Adipose tissue (tissue), 3 donors: ENCODE measurements at regions not wholly inside any gene's neighbourhood (a gene's known extent, or its start where the extent isn't known, plus 50 kb on each side); places are given as distances from the start of the nearest gene placed in this dataset.

ENCODE experiments used
- H3K27ac ChIP-seq: one replicate; pipeline ENCODE4 v1.5.1; 2013; ENCODE audit warnings: low read depth, low read length
- WGBS, 3 donors: extraction: QIAGEN DNeasy Blood & Tissue Kit; methylation state at CpG; one replicate each; pipeline ENCODE4 v1.1.7; 2013; 5-methylcytosine and 5-hydroxymethylcytosine counted together
- donor health status: healthy with polysubstance abuse.
- donor health status: Bipolar disorder and iron deficiency.
- donor health status: healthy.

DNA sequence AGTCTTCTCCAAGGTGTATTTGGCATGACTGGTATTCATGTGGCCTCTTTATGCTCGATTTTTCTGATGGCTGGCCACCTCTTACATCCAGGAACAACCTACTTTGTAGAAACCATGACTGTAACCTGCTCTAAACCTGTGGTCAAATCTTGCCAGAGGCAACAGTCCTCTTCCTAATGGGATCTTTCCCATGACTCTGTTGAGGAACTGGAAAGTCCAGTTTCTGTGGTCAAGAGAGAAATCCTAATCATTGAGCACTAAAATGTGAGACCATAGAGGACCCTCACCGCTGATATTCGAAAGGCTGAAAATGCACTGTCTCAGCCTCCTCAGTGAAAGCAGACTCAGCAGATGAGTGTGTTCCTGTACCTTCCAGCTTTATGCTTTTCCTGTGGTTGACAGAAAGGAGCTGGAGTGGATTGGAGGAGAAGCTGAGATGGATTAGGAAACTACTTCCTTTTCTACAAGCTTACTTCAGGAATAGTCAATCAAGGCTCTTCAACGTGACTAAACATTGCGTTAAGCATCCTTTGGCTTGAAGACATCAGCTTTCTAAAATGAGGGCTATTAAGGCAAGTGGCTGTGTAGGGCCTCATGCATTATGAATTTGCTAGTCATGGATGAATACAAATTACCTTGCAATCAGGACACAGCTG lies 69.7 kb upstream of the DAPK1 start:
- 76 to 81% (median 78%) methylated on average over 5 of the region's 5 CpGs for WGBS, 3 donors
- no peak overlapping the region for H3K27ac ChIP-seq

DNA sequence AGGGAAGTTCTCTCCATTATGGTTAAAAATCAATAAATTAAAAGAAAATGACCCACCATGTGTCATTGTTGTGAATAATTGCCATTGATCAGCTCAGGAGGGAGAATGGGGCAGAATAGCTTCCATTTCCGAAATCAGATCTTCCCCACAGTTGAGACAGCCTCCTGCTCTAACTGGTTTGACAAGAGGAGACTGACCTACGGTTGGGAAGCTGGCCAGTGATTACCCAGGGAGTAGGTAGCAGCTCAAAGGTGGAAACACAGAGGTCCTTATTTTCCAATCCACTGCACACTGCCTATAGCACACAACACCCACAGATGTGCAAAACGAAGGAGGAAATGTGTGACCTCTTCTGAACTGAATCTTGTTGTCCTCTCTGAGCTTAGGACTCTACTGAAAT lies 69.0 kb upstream of the DAPK1 start:
- no peak overlapping the region for H3K27ac ChIP-seq
- WGBS, 3 donors: 34 to 67% (median 62%) methylated on average over 3 of the region's 3 CpGs

DNA sequence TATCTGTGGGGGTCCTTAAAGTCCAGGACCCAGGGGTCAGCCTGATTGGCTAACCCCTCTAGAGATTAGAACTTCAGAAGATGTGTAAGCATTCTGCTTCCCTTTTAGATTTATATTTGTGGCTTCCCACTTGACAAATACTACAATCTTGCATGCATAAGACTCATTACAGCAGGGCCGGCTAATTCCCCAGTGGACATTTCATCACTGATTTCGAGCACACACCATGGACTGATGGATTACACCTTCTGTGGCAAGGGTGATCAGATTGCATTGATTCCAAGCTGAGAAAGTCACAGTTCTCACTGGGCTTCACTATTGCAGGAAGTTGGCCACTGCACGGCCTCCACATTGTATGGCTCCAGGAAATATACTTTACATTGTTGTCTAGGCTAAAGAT lies 65.8 kb upstream of the DAPK1 start:
- WGBS, 3 donors: 53 to 81% (median 61%) methylated on average over 3 of the region's 3 CpGs
- no peak overlapping the region for H3K27ac ChIP-seq

DNA sequence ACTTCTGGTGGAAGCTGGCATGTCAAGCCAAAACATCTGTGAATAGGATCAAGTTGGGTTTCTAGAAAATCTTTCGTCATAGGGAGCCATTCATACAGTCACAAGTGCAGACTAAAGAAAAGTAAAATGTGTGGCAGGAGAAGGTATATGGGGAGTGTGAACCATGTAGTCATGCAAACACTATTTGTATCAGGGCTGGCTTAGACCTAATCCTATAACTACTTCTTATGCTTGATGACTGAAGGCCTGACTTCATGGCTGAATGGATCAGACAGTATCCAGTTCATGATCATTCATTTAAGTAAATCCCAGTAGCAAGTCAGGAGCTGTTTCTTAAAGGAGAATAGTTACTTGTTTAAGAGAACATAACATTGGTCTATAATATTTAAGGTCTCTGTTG lies 63.8 kb upstream of the DAPK1 start:
- no peak overlapping the region for H3K27ac ChIP-seq
- 82 to 97% (median 89%) methylated on average over 1 of the region's 1 CpG for WGBS, 3 donors

DNA sequence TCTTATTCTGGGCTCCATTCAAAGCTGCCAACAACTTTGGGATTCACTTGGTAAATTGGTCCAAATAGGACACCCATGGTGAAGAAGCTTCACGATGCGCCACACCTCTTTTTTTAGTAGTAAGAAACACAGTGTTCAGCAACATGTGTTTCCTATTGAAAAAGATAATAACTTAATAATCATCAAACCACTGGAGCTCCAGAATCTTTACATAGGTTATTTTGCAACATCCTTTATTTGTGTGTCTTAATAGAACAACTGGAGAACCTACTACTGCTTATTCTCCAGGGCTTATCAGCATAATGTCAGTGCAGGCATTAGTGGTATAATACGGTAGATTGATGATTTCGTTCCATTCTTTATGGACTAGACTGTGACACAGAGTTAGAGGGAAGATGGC lies 63.3 kb upstream of the DAPK1 start:
- no peak overlapping the region for H3K27ac ChIP-seq
- 76 to 96% (median 85%) methylated on average over 4 of the region's 4 CpGs for WGBS, 3 donors

DNA sequence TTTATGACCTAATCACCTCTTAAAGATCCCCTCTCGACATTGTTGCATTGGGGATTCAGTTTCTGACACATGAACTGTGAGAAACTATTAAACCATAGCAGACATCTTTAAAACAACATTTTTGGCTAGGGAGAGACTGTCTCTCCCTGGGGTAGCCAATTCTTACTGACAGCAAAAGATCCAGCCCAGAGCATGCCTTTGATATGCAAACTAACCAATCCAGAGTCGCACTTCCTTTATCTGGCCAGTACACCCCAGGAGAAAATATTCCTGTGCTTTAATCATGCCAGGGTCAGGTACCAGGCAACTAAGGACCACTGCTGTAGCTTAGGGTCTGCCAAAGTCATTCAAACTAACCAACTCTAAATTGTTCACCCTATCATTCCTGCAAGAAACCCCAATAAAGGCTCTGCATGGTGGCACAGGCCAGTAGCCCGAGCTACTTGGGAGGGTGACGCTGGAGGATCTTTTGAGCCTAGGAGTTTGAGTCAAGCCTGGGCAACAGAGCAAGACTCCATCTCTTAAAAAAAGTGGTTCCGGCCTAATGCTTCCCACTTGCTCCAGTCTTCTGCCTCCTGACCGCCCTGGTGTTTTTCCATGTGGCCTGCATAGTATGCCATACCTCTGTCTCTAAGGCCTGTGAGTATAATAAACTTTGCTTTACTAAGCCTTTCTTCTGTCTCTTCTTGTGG lies 62.3 kb upstream of the DAPK1 start:
- 75 to 87% (median 85%) methylated on average over 6 of the region's 6 CpGs for WGBS, 3 donors
- H3K27ac ChIP-seq: no peak overlapping the region

DNA sequence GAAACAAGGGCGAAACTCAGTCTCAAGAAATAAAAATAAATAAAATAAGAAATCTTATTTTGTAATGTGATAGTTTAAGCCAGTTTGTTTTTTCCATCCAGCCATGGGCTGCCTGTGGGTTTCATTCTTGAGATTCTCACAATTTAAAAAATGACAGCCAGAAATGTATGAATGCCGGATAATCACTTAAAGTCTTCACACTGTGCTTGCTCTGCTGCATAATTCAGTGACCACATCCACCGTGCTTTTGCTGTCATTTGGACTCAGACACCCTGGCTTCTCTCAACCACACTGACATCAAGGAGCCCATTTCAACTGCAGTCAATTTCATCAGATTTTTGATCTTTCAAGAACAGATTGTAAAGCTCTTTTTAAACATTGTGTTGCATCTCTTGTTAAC lies 61.0 kb upstream of the DAPK1 start:
- 84 to 88% (median 88%) methylated on average over 3 of the region's 3 CpGs for WGBS, 3 donors
- H3K27ac ChIP-seq: no peak overlapping the region

DNA sequence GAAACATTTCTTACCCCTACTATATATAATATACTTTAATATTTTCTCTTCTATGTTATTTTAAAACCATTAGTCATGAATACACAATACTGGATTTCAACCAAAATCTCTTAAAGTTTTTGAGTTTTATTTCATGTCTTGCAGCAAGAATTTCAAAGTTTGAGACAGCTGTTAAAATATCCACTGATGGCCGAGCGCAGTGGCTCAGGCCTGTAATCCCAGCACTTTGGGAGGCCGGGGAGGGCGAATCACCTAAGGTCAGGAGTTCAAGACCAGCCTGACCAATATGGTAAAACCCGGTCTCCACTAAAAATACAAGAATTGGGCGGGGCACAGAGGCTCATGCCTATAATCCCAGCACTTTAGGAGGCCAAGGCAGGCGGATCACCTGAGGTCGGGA lies 59.7 kb upstream of the DAPK1 start:
- no peak overlapping the region for H3K27ac ChIP-seq
- WGBS, 3 donors: 91 to 97% (median 92%) methylated on average over 8 of the region's 8 CpGs

DNA sequence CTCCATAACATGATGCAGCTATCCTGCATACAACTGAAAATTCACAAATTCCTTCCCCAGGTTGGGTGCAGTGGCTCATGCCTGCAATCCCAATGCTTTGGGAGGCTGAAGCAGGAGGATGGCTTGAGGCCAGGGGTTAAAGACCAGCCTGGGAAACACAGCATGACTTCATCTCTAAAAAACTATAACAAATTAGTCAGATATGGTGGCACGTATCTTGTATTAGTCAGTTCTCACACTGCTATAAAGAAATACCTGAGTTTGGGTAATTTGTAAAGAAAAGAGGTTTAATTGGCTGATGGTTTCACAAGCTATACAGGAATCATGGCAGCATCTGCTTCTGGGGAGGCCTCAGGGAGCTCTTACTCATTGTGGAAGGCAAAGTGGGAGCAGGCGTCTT lies 56.4 kb upstream of the DAPK1 start:
- WGBS, 3 donors: 83 to 98% (median 97%) methylated on average over 2 of the region's 2 CpGs
- H3K27ac ChIP-seq: no peak overlapping the region

DNA sequence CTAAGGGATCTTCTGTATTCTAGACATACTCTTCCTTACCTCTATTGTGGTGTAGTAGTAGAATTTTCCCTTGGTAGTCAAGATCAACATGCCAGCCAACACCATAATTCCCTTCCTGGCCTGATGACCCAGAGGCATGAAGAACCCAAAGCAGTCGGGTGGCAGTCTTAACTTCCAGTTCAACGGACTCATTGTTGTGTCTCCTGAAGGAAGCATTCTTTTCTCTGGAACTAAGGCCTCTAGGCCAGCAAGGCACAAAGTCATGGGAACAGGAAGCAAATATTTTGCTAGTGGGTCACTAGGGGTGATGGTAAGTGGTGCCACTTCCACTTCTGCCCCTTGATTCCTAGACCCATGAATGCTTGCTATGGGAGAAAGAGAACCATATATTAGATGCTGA lies 55.2 kb upstream of the DAPK1 start:
- 56 to 64% (median 58%) methylated on average over 2 of the region's 2 CpGs for WGBS, 3 donors

DNA sequence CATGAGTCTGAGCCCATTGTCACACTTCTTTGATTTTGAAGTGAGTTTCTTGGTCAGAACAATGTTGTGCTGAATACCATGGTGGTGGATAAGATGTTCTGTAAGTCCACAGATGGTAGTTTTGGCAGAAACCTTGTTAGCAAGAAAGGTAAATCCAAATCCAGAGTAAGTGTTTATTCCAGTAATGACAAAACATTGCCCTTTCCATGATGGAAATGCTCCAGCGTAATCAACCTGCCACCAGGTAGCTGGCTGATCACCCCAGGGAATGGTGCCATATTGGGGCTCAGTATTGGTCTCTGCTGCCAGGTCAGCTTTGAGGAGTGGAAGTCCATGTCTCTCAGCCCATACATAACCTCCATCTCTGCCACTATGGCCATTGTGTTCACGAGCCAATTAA lies 54.7 kb upstream of the DAPK1 start:
- H3K27ac ChIP-seq: no peak overlapping the region
- 85 to 98% (median 90%) methylated on average over 2 of the region's 2 CpGs for WGBS, 3 donors

More for the DNA sequence above, 55.2 kb upstream of the DAPK1 start:
- no peak overlapping the region for H3K27ac ChIP-seq

DNA sequence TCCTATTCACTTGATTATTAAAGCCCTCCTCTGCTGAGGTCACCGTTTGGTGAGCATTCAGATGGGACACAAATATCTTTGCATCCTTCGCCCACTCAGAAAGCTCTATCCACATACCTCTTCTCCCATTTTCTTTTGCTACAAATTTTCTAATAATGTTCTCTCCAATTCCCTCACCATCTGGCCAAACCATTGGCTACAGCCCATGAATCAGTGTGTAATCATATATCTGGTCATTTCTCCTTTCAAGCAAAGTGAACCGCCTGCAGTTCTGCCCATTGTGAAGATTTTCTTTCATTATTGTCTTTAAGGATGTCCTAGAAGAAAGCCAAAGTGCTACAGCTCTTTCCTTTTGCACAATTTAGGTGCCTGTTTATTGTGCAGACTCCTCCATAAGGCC lies 54.2 kb upstream of the DAPK1 start:
- no peak overlapping the region for H3K27ac ChIP-seq
- 90 to 98% (median 94%) methylated on average over 3 of the region's 3 CpGs for WGBS, 3 donors

DNA sequence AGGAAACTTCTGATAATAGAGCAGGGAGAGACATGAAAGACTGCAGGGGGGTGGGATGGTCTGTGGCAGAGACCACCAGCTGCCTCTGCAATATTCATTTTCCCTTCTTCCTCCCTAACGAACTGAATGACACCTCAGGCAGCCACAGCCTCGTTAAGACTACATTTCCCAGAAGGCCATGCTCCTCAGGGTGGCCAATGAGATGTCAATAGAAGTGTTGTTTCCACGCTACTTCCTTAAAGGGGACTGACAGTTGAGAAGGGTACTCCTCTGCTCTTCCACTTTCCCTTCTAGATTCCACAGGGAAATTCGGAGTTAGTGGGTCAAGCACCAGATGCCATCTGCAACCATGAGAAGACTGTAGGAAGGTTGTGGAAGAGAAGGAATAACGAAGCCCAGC lies 52.0 kb upstream of the DAPK1 start:
- no peak overlapping the region for H3K27ac ChIP-seq
- 27 to 44% (median 38%) methylated on average over 5 of the region's 5 CpGs for WGBS, 3 donors

DNA sequence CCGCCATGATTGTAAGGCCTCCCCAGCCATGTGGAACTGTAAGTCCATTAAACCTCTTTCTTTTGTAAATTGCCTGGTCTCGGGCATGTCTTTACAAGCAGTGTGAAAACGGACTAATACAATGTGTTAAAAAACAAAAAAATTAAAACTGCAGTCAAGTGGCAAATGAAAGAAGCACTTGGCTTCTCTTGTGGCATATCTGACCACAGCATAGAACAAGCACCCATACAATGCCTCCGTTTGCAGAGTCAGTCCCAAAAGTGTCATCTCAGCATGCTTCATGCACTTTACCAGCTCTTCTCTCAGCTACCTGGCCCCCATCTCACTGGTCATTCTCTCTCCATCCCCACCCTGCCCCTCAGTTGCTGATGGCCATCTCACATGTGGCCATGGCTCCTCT lies 51.1 kb upstream of the DAPK1 start:
- no peak overlapping the region for H3K27ac ChIP-seq
- 88 to 90% (median 89%) methylated on average over 4 of the region's 4 CpGs for WGBS, 3 donors

DNA sequence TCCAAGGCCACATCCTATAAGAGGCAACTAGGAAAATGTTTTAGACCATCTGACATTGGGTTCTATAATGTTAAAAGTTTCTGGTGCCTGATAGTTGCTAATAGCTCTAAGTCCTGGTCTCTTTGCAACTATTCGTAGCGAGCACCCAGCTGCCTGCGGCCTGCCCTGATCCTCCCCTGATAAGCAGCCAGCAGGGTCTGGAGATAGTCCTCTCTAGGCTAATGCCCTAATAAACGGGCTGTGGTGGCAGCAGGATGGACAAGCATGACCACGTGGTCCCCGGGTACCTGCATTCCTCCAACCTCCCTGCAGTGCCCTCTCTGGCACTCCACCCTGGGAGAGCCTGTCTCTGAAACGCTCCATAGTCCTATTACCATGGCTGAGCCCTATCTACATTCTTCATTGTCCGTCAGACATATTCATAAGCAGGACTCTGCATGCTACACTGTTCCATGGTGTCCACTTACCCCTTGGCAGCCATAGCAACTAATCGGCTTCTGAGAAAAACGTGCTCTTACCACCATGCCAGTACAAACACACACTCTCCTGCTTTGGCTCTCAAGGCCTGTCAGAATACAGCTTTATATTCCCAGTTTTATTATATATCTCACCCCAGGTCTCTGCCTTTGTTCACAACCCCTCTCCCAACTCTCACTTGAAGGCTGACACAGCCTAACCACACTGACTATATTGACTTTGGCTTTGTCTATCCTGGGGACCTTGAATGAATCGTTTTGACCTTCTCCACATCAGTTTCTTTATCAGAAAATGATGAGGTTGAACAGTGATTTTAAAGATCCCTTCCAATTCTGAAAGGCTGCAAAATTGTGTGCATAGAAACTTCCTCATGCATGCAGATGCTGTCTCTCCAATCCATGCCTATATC lies 49.9 kb upstream of the DAPK1 start:
- H3K27ac ChIP-seq: no peak overlapping the region
- WGBS, 3 donors: 50 to 84% (median 80%) methylated on average over 11 of the region's 11 CpGs
